ENCODE measurements at regions not wholly inside any gene's neighbourhood (a gene's known extent, or its start where the extent isn't known, plus 50 kb on each side); places are given as distances from the start of the nearest gene placed in this dataset.

DNA sequence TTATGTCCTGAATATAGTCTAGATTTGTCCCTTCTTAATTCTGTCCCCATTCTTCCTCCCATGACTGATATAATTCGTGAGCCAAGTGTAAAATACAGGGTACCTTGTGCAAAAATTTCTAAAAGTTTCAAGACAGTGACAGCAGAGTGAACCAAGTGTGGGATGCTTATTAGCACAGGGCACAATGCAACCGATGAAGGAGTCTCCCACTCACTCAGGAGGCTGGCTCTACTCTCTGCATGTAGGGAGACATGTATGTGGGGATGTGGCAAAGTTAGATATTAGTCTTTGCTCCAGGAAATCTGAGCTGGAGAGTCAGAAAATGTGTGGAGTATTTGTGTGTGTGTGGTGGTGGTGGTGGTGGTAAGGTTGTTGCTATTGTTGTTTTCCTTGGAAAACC lies 305.9 kb downstream of the CHL1 start:
- TF ChIP-seq, protein P1, sequence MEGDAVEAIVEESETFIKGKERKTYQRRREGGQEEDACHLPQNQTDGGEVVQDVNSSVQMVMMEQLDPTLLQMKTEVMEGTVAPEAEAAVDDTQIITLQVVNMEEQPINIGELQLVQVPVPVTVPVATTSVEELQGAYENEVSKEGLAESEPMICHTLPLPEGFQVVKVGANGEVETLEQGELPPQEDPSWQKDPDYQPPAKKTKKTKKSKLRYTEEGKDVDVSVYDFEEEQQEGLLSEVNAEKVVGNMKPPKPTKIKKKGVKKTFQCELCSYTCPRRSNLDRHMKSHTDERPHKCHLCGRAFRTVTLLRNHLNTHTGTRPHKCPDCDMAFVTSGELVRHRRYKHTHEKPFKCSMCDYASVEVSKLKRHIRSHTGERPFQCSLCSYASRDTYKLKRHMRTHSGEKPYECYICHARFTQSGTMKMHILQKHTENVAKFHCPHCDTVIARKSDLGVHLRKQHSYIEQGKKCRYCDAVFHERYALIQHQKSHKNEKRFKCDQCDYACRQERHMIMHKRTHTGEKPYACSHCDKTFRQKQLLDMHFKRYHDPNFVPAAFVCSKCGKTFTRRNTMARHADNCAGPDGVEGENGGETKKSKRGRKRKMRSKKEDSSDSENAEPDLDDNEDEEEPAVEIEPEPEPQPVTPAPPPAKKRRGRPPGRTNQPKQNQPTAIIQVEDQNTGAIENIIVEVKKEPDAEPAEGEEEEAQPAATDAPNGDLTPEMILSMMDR (IDR thresholded peaks at IDR 0.05): no peak
- no peak for TF ChIP-seq POLR2AphosphoS5 (IDR thresholded peaks at IDR 0.05; ENCODE audit: low read depth, low read length)
- TF ChIP-seq, protein P2, sequence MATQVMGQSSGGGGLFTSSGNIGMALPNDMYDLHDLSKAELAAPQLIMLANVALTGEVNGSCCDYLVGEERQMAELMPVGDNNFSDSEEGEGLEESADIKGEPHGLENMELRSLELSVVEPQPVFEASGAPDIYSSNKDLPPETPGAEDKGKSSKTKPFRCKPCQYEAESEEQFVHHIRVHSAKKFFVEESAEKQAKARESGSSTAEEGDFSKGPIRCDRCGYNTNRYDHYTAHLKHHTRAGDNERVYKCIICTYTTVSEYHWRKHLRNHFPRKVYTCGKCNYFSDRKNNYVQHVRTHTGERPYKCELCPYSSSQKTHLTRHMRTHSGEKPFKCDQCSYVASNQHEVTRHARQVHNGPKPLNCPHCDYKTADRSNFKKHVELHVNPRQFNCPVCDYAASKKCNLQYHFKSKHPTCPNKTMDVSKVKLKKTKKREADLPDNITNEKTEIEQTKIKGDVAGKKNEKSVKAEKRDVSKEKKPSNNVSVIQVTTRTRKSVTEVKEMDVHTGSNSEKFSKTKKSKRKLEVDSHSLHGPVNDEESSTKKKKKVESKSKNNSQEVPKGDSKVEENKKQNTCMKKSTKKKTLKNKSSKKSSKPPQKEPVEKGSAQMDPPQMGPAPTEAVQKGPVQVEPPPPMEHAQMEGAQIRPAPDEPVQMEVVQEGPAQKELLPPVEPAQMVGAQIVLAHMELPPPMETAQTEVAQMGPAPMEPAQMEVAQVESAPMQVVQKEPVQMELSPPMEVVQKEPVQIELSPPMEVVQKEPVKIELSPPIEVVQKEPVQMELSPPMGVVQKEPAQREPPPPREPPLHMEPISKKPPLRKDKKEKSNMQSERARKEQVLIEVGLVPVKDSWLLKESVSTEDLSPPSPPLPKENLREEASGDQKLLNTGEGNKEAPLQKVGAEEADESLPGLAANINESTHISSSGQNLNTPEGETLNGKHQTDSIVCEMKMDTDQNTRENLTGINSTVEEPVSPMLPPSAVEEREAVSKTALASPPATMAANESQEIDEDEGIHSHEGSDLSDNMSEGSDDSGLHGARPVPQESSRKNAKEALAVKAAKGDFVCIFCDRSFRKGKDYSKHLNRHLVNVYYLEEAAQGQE (IDR thresholded peaks at IDR 0.05; ENCODE audit: insufficient read depth in 1 of 2, low read depth in 2 of 2, low read length in 1 of 2): no peak
- TF ChIP-seq SIN3A (IDR thresholded peaks at IDR 0.05; ENCODE audit: borderline replicate concordance, insufficient read depth, low read depth, low read length): no peak
